Common myeloid progenitor, CD34-positive (primary cell): ENCODE measurements at regions not wholly inside any gene's neighbourhood (a gene's known extent, or its start where the extent isn't known, plus 50 kb on each side); places are given as distances from the start of the nearest gene placed in this dataset.

ENCODE experiments used
- CTCF ChIA-PET: fragments of 350-600 bp; sonication (Branson Sonifier 250); formaldehyde crosslinking; loops from one replicate; lab custom pipeline; 2021; ENCODE audit warnings: antibody characterized with exemption; lab: Charles Lee
- POLR2A ChIA-PET: fragments of 350-600 bp; sonication (Branson Sonifier 250); formaldehyde crosslinking; loops from one replicate; lab custom pipeline; 2021; ENCODE audit warnings: antibody characterized with exemption; lab: Charles Lee
- DNase-seq, 3 donors: peaks; one replicate each; pipeline versions ENCODE4 v3.0.0 to v3.0.0-alpha.2; 2013
- H3K27ac ChIP-seq, 2 experiments: 1 replicate in 1 of 2; 2 replicates in 1 of 2; pipeline ENCODE4 v1.7.0; 2013; ENCODE audit warnings: inconsistent platforms in 2 of 2, low read length in 2 of 2, mild to moderate bottlenecking in 2 of 2, low read depth in 1 of 2, moderate library complexity in 1 of 2; ENCODE audit not compliant: severe bottlenecking in 2 of 2, insufficient read depth in 1 of 2, poor library complexity in 1 of 2
- H3K27me3 ChIP-seq, 5 experiments: replicated peaks in 2 of 5; 1 replicate in 3 of 5; 2 replicates in 2 of 5; pipeline versions ENCODE4 v1.6.1 to v1.7.0; 2013; ENCODE audit warnings: low read length in 4 of 5, mild to moderate bottlenecking in 2 of 5, moderate library complexity in 2 of 5, inconsistent platforms in 1 of 5; ENCODE audit not compliant: insufficient read depth in 5 of 5, control insufficient read depth in 4 of 5
- H3K36me3 ChIP-seq, 4 experiments: 1 replicate in 2 of 4; 2 replicates in 2 of 4; pipeline versions ENCODE4 v1.6.1 to v1.7.0; 2013; ENCODE audit warnings: low read length in 3 of 4, control low read depth in 1 of 4, mild to moderate bottlenecking in 1 of 4; ENCODE audit not compliant: control insufficient read depth in 4 of 4, insufficient read depth in 4 of 4
- H3K4me1 ChIP-seq, 4 experiments: 1 replicate in 3 of 4; 2 replicates in 1 of 4; pipeline versions ENCODE4 v1.6.1 to v1.7.1; 2013; ENCODE audit warnings: low read length in 3 of 4, mild to moderate bottlenecking in 3 of 4, control low read depth in 1 of 4, inconsistent platforms in 1 of 4, moderate library complexity in 1 of 4; ENCODE audit not compliant: control insufficient read depth in 4 of 4, insufficient read depth in 4 of 4; ENCODE audit errors: control extremely low read depth in 1 of 4
- H3K4me3 ChIP-seq, 7 experiments: 1 replicate in 4 of 7; 2 replicates in 3 of 7; pipeline versions ENCODE4 v1.5.1 to v1.7.0; 2013; ENCODE audit warnings: mild to moderate bottlenecking in 7 of 7, low read length in 6 of 7, moderate library complexity in 6 of 7, inconsistent platforms in 2 of 7, low read depth in 2 of 7, control low read depth in 1 of 7; ENCODE audit not compliant: insufficient read depth in 4 of 7, control insufficient read depth in 1 of 7; ENCODE audit errors: extremely low read depth in 1 of 7
- H3K9me3 ChIP-seq, 5 experiments: 1 replicate in 4 of 5; 2 replicates in 1 of 5; pipeline versions ENCODE4 v1.6.1 to v1.7.1; 2013; ENCODE audit warnings: low read length in 4 of 5, mild to moderate bottlenecking in 2 of 5, inconsistent platforms in 1 of 5, low read depth in 1 of 5, moderate library complexity in 1 of 5; ENCODE audit not compliant: control insufficient read depth in 4 of 5, insufficient read depth in 2 of 5; ENCODE audit errors: control extremely low read depth in 1 of 5
- WGBS: methylation state at CpG from one replicate; pipeline ENCODE4 v1.1.5; 2013; ENCODE audit not compliant: insufficient coverage; 5-methylcytosine and 5-hydroxymethylcytosine counted together

DNA sequence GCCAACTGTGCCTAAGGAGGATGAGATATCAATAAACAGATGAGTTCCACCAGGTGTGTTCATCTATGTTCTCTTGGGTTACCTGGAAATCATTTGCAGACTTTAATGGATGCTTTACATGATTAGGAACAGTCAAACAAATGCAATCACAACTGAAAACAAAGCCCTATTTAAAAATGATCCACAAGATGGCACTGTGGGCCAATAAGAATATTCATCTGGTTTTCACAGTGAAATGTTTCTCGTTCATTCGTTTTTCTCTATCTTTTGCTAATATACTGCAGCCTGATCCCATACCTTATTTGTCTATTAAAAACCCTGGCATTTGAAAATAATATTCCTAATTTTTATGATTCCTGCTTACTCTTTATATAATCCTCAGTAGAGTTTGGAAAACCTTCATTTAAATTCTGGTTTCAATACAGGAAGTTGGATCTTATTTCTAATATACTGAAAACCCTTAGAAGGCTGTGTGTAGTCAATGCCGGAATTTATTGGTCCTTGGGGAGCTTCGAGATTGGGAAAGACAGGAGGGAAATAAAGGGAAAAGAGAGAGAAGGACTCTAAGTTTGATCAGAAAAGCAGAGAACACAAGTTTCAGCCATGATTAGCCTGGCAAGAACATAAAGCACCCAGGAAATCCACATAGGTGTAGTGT, 63.8 kb upstream of the TAPT1 start:
- WGBS: 0% methylated on average over 2 of the region's 4 CpGs
- Histone ChIP-seq H3K4me1 (no peaks in the 10 kb centered on the region), H3K27ac (no peak overlapping the region), H3K27me3 (no peaks in the 10 kb centered on the region), H3K9me3 (no peaks in the 10 kb centered on the region), H3K36me3 (no peaks in the 10 kb centered on the region), H3K4me3 (peak overlapping the region in 1 of 7 experiments; percentile 37)
- ChIA-PET POLR2A (no interaction called here), CTCF (interaction anchor here (0.7 to 1.6 kb wide), 8 partner anchors 9 to 458 kb away, joined by 3 to 8 read pairs (median 4); no protein-coding TSS in a partner anchor)
- DNase-seq: peak; percentile 36 to 58 (median 55)

DNA sequence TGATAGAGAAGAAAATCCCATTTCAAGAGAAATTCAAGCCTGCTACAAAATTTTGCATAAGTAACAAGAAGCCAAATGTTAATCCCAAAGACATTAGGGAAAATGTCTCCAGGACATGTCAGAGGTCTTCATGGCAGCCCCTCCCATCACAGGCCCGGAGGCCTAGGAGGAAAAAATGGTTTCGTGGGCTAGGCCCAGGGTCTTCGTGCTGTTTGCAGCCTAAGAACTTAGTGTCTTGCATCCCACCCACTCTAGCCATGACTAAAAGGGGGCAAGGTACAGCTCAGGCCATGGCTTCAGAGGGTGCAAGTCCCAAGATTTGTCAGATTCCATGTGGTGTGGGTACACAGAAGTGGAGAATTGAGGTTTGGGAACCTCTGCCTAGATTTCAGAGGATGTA, 57.8 kb upstream of the TAPT1 start:
- H3K27ac ChIP-seq: no peak overlapping the region
- no peak overlapping the region for H3K4me3 ChIP-seq
- WGBS: 85% methylated on average over 3 of the region's 3 CpGs
- H3K27me3 ChIP-seq: no peaks in the 10 kb centered on the region
- DNase-seq: no peak
- ChIA-PET POLR2A (no interaction called here), CTCF (no interaction called here)
- no peaks in the 10 kb centered on the region for H3K4me1 ChIP-seq
- peaks cover 0 to 15% (median 10%) of the 10 kb centered on the region in 5 experiments for H3K9me3 ChIP-seq
- H3K36me3 ChIP-seq: peaks cover 0 to 4% (median 0%) of the 10 kb centered on the region in 4 experiments

DNA sequence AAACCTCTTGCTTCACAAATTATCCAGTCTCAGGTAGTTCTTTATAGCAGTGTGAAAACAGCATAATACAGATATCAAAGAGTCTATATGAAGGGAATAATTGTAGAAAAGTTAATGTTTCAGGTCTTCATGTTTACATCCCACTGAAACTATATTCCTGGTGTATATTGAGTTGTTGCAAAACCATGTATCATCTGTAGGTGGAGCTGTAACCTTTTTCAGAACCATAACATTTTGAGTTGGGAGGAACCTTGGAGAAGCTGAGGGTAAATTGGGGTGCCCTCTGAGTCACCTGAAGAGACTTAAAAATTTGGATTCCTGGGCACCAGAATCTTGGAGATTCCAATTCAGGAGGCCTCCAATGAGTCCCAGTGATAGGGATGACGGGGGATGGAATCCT, 51.9 kb upstream of the TAPT1 start:
- Histone ChIP-seq H3K4me1 (no peaks in the 10 kb centered on the region), H3K27ac (no peak overlapping the region), H3K9me3 (peaks cover 0 to 19% (median 11%) of the 10 kb centered on the region in 5 experiments), H3K27me3 (no peaks in the 10 kb centered on the region), H3K36me3 (peaks cover 0 to 5% (median under 1%) of the 10 kb centered on the region in 4 experiments), H3K4me3 (no peak overlapping the region)
- WGBS: 100% methylated on average over 1 of the region's 1 CpG
- POLR2A ChIA-PET: no interaction called here
- DNase-seq: no peak
- CTCF ChIA-PET: interaction anchor here (0.7 to 1.0 kb wide), 2 partner anchors 9 to 13 kb away, joined by 3 read pairs; no protein-coding TSS in a partner anchor
